Esophagus mucosa (tissue), 1 donor: ENCODE measurements at regions not wholly inside any gene's neighbourhood (a gene's known extent, or its start where the extent isn't known, plus 50 kb on each side); places are given as distances from the start of the nearest gene placed in this dataset.
"Not testable (repeated sequence)": the region's sequence is repeated elsewhere in the genome, so short reads cannot be mapped to it uniquely, and the experiment has no call there.

Experiments
- ATAC-seq: fragments of 200-7000 bp; cut with Tn5 transposase; one replicate; pipeline ENCODE4 v1.9.1; 2020
- donor health status: DM: yes; HTN: yes; CAD: no.

DNA sequence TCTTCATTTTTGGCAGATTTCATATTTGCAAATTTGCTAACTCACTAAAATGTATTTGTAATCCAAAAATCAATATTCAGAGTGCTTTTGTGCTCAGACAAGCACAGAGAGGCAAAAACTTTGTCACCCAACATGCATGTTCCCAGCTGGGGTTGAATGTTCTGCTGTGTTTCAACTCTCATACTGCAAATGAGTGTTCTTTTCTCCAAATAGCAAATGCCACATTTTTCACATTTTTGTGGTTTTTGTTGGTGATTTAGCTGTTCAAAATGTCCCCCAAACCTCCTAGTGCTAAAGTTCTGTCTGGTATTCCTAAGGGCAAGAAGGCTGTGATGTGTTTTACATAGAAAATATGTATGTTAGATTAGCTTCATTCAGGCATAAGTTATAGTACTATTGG lies 87.3 kb upstream of the PCSK5 start:
- no peak for ATAC-seq

DNA sequence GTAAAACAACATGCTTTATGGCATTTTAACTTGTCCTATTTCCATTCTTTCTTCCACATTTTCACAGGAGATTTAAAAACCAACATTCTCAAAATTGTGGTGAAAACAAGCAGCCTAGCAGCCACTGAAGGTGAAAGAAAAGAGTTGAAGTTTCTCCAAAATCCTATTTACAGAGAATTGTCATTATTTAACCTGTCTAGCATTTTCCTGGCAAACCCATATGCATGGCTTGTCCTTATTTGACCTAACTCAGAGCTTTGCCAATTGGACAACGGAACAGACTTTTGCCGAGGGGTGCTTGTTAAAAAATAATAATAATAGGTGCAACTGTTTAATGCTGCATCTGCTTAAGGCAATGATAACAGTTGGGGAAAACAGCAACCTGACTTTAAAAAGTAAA lies 80.4 kb upstream of the PCSK5 start:
- ATAC-seq = no peak

GRCh38 chr9:75811692-75812091 lies 78.8 kb upstream of the PCSK5 start:
- ATAC-seq = no peak

- no peak for ATAC-seq
These were observed 78.3 kb upstream of the PCSK5 start for GRCh38 chr9:75812141-75812540.

- peak; percentile 88 for ATAC-seq
These were observed 75.8 kb upstream of the PCSK5 start for GRCh38 chr9:75814667-75815066.

GRCh38 chr9:75820471-75821115 lies 69.9 kb upstream of the PCSK5 start:
- not testable (repeated sequence) for ATAC-seq

- no peak for ATAC-seq
These were observed 67.3 kb upstream of the PCSK5 start for GRCh38 chr9:75823151-75823550.

DNA sequence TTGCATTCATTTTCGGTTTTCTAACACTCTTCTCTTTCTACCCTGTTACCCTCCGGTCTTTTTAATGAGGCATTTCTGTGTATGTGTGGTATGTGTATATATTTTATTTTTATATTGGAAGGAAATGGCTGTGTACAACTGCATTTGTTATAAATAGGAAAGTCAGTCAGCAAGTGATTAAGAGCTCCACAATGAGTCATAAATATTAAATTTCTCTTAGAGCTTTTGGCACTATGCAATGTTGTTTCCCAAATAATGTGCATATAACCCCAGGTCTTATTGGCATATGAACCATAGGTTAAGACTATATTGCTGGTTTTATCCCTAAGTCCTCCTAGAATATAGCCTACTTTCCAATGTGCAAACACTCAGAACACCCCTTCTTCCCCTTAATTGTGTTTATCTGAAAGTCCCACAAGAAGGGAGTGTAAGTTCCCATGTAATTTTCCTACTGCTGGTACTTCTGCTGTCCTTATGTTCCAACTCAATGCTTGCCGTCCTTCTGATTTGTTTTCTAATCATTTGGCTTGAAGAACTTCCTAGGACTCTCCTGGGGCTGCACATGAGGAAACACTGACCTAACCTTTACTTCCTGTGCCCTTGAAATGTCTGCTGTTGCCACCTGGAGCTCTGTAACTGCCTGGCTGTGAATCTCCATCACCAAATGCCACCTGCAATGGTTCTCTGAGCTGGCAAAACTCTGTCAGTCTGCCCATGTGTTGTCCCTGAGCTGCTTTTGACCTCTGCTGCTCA lies 65.5 kb upstream of the PCSK5 start:
- ATAC-seq = no peak

DNA sequence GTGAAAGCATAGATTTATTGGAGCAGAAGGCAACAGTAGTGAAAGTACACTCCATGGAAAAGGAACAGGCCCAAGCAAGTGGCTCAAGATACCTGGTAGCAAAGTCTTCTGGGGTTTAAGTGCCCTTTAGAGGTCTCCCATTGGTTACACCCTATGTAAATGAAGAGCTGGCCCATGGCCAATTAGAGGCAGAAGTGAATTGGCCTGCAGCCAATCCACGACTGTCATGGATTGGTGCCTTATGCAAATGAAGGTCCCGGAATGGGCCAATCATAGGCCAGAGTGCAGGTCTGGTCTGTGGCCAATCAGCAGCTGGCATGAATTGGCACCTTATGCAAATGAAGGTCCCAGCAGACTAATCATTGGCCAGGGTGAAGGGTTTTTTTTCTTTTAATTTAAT lies 64.2 kb upstream of the PCSK5 start:
- ATAC-seq = no peak

- no peak for ATAC-seq
These were observed 60.2 kb upstream of the PCSK5 start for GRCh38 chr9:75830303-75830702.

- no peak for ATAC-seq
These were observed 56.7 kb upstream of the PCSK5 start for GRCh38 chr9:75833778-75834177.

- no peak for ATAC-seq
These were observed 55.6 kb upstream of the PCSK5 start for GRCh38 chr9:75834878-75835277.
